ENCODE measurements at regions not wholly inside any gene's neighbourhood (a gene's known extent, or its start where the extent isn't known, plus 50 kb on each side); places are given as distances from the start of the nearest gene placed in this dataset.
A peak's percentile ranks its signal among the peaks of the same experiment; 100 is the strongest.

DNA sequence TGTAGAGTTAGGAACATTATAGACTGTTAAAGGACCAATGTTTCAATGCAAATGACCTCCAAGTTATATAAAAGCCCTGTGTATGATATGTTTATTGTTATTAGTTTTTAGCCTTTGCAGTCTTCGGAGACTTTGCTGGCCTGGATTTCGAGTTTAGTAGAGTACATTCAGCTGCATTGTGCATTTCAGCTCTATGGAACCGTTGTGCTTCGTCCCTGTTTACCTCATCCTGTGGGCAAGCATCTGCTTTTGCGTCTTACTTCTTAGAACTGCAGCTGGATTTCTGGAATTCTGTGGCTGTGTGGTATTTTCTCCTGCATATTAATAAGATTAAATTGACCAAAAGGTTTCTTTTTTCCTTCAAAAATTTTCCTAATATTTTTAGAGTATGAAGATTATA, 138.6 kb downstream of the KCNRG start:
- Histone ChIP-seq H4K20me1 (ENCODE audit: insufficient read depth, poor library complexity, severe bottlenecking) (no peaks in the 10 kb centered on the region), H3K27me3 (no peaks in the 10 kb centered on the region), H3K9me3 (ENCODE audit: low read depth) (no peaks in the 10 kb centered on the region), H3K79me2 (no peaks in the 10 kb centered on the region), H3K4me1 (ENCODE audit: insufficient read depth) (no peaks in the 10 kb centered on the region), H3K36me3 (replicated peaks; ENCODE audit: insufficient read depth, low read depth) (no peaks in the 10 kb centered on the region), H3K9me2 (replicated peaks; ENCODE audit: insufficient read depth) (no peaks in the 10 kb centered on the region), H3K27ac (peak overlapping the region; percentile 8), H2AFZ (no peak overlapping the region), H3K4me2 (no peak overlapping the region), H3K4me3 (no peak overlapping the region)
- TF ChIP-seq, protein P1, sequence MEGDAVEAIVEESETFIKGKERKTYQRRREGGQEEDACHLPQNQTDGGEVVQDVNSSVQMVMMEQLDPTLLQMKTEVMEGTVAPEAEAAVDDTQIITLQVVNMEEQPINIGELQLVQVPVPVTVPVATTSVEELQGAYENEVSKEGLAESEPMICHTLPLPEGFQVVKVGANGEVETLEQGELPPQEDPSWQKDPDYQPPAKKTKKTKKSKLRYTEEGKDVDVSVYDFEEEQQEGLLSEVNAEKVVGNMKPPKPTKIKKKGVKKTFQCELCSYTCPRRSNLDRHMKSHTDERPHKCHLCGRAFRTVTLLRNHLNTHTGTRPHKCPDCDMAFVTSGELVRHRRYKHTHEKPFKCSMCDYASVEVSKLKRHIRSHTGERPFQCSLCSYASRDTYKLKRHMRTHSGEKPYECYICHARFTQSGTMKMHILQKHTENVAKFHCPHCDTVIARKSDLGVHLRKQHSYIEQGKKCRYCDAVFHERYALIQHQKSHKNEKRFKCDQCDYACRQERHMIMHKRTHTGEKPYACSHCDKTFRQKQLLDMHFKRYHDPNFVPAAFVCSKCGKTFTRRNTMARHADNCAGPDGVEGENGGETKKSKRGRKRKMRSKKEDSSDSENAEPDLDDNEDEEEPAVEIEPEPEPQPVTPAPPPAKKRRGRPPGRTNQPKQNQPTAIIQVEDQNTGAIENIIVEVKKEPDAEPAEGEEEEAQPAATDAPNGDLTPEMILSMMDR (IDR thresholded peaks at IDR 0.05; ENCODE audit: poor library complexity) = no peak
- TF ChIP-seq EZH2 (IDR thresholded peaks at IDR 0.05; ENCODE audit: borderline replicate concordance) (no peak), EZH2phosphoT487 (IDR thresholded peaks at IDR 0.05; ENCODE audit: low read depth, severe bottlenecking, unreplicated experiment) (no peak)
- 86% methylated on average over 5 of the region's 5 CpGs for WGBS (ENCODE audit: low lambda C conversion rate, missing lambda C conversion rate)
- DNase-seq (ENCODE audit: low spot score) = no peak

DNA sequence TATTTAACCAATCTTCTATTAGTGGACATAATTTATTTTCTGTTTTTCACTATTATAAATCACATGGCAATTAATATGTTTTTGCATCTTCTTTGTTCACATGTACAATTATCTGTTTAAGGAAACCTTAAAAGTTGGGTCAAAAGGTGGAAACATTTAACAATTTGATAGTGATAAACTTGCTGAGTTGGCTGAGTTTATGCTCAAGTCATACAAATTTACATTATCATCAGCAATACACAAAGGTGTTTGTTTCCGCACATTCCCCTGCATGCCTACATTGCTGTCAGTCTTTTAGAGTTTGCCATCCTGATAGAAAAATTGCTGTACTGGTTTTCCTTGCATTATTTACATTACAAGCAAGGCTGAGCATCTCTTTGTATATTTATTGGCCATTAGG, 139.5 kb downstream of the KCNRG start:
- TF ChIP-seq, protein P1 (IDR thresholded peaks at IDR 0.05; ENCODE audit: poor library complexity) = no peak
- TF ChIP-seq EZH2phosphoT487 (IDR thresholded peaks at IDR 0.05; ENCODE audit: low read depth, severe bottlenecking, unreplicated experiment) (no peak), EZH2 (IDR thresholded peaks at IDR 0.05; ENCODE audit: borderline replicate concordance) (no peak)
- no peak overlapping the region for H3K4me2 ChIP-seq
- DNase-seq (ENCODE audit: low spot score) = no peak
- H2AFZ ChIP-seq = no peak overlapping the region
- H3K36me3 ChIP-seq (replicated peaks; ENCODE audit: insufficient read depth, low read depth) = no peaks in the 10 kb centered on the region
- no peaks in the 10 kb centered on the region for H3K9me2 ChIP-seq (replicated peaks; ENCODE audit: insufficient read depth)
- no peaks in the 10 kb centered on the region for H3K79me2 ChIP-seq
- no peaks in the 10 kb centered on the region for H3K27me3 ChIP-seq
- H3K27ac ChIP-seq = no peak overlapping the region
- no peaks in the 10 kb centered on the region for H4K20me1 ChIP-seq (ENCODE audit: insufficient read depth, poor library complexity, severe bottlenecking)
- WGBS (ENCODE audit: low lambda C conversion rate, missing lambda C conversion rate) = 97% methylated on average over 1 of the region's 1 CpG
- H3K4me3 ChIP-seq = no peak overlapping the region
- no peaks in the 10 kb centered on the region for H3K9me3 ChIP-seq (ENCODE audit: low read depth)
- no peaks in the 10 kb centered on the region for H3K4me1 ChIP-seq (ENCODE audit: insufficient read depth)

DNA sequence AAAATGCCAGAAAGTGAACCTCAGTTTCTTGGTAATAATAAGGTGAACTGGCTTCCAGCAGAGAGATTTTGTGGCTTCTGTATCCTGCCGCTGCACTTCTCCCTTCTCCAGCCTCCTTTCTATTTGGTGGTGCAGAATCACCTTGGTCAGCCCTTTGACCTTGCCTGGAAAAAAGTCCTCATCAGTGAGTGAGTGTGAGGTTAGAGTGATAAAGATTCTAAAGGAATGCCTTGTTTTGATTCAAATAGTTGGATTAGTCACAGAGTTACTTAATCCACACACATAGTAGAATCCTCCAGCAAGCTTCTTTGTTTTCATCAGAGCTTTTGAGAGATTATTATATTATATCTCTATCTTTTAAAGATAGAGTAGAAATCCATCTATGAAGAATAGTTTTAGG, 140.9 kb downstream of the KCNRG start:
- Histone ChIP-seq H3K9me3 (ENCODE audit: low read depth) (no peaks in the 10 kb centered on the region), H3K79me2 (no peaks in the 10 kb centered on the region), H3K4me1 (ENCODE audit: insufficient read depth) (no peaks in the 10 kb centered on the region), H2AFZ (no peak overlapping the region), H3K36me3 (replicated peaks; ENCODE audit: insufficient read depth, low read depth) (no peaks in the 10 kb centered on the region), H3K4me2 (no peak overlapping the region), H3K9me2 (replicated peaks; ENCODE audit: insufficient read depth) (no peaks in the 10 kb centered on the region), H3K27ac (no peak overlapping the region), H3K27me3 (no peaks in the 10 kb centered on the region), H4K20me1 (ENCODE audit: insufficient read depth, poor library complexity, severe bottlenecking) (no peaks in the 10 kb centered on the region), H3K4me3 (no peak overlapping the region)
- WGBS (ENCODE audit: low lambda C conversion rate, missing lambda C conversion rate) = 81% methylated on average over 1 of the region's 1 CpG
- no peak for DNase-seq (ENCODE audit: low spot score)
- TF ChIP-seq EZH2 (IDR thresholded peaks at IDR 0.05; ENCODE audit: borderline replicate concordance) (no peak), EZH2phosphoT487 (IDR thresholded peaks at IDR 0.05; ENCODE audit: low read depth, severe bottlenecking, unreplicated experiment) (no peak)
- TF ChIP-seq, protein P1 (IDR thresholded peaks at IDR 0.05; ENCODE audit: poor library complexity) = no peak

Measured in hepatocyte (in vitro differentiated cells).